Osteocyte (in vitro differentiated cells): ENCODE measurements at regions not wholly inside any gene's neighbourhood (a gene's known extent, or its start where the extent isn't known, plus 50 kb on each side); places are given as distances from the start of the nearest gene placed in this dataset.
A peak's percentile ranks its signal among the peaks of the same experiment; 100 is the strongest.

ENCODE experiments used
- DNase-seq: peaks from one replicate; pipeline ENCODE4 v3.0.0; 2021; ENCODE audit warnings: mixed read lengths; ENCODE audit not compliant: unreplicated experiment; ENCODE audit errors: extremely low spot score
- H3K27ac Mint-ChIP-seq: one replicate; pipeline ENCODE4 v1.8.0; 2021; ENCODE audit warnings: mild to moderate bottlenecking, mixed read lengths; ENCODE audit not compliant: unreplicated experiment
- H3K27me3 Mint-ChIP-seq: one replicate; pipeline ENCODE4 v1.8.0; 2021; ENCODE audit warnings: mixed read lengths; ENCODE audit not compliant: unreplicated experiment
- H3K36me3 Mint-ChIP-seq: one replicate; pipeline ENCODE4 v1.8.0; 2021; ENCODE audit warnings: mixed read lengths; ENCODE audit not compliant: unreplicated experiment
- H3K4me1 Mint-ChIP-seq: one replicate; pipeline ENCODE4 v1.8.0; 2021; ENCODE audit warnings: mixed read lengths; ENCODE audit not compliant: unreplicated experiment
- H3K4me3 Mint-ChIP-seq: one replicate; pipeline ENCODE4 v1.8.0; 2021; ENCODE audit warnings: mild to moderate bottlenecking, moderate library complexity, mixed read lengths; ENCODE audit not compliant: unreplicated experiment
- H3K9me3 Mint-ChIP-seq: one replicate; pipeline ENCODE4 v1.8.0; 2021; ENCODE audit warnings: mixed read lengths; ENCODE audit not compliant: unreplicated experiment
- TF ChIP-seq, protein P1 (sequence below): fragments of 200-600 bp; sonication (generic); IDR thresholded peaks from 2 replicates; pipeline ENCODE4 v1.5.0; 2021; ENCODE audit warnings: antibody characterized with exemption, mild to moderate bottlenecking, moderate library complexity

GRCh38 chr2:805664-806063, 128.5 kb upstream of the TMEM18 start:
- H3K4me1 Mint-ChIP-seq, result no peaks in the 10 kb centered on the region
- no peaks in the 10 kb centered on the region for H3K27me3 Mint-ChIP-seq
- no peak overlapping the region for H3K4me3 Mint-ChIP-seq
- H3K36me3 Mint-ChIP-seq, result no peaks in the 10 kb centered on the region
- no peaks in the 10 kb centered on the region for H3K9me3 Mint-ChIP-seq
- TF ChIP-seq, protein P1, sequence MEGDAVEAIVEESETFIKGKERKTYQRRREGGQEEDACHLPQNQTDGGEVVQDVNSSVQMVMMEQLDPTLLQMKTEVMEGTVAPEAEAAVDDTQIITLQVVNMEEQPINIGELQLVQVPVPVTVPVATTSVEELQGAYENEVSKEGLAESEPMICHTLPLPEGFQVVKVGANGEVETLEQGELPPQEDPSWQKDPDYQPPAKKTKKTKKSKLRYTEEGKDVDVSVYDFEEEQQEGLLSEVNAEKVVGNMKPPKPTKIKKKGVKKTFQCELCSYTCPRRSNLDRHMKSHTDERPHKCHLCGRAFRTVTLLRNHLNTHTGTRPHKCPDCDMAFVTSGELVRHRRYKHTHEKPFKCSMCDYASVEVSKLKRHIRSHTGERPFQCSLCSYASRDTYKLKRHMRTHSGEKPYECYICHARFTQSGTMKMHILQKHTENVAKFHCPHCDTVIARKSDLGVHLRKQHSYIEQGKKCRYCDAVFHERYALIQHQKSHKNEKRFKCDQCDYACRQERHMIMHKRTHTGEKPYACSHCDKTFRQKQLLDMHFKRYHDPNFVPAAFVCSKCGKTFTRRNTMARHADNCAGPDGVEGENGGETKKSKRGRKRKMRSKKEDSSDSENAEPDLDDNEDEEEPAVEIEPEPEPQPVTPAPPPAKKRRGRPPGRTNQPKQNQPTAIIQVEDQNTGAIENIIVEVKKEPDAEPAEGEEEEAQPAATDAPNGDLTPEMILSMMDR, result no peak
- no peak overlapping the region for H3K27ac Mint-ChIP-seq
- no peak for DNase-seq

DNA sequence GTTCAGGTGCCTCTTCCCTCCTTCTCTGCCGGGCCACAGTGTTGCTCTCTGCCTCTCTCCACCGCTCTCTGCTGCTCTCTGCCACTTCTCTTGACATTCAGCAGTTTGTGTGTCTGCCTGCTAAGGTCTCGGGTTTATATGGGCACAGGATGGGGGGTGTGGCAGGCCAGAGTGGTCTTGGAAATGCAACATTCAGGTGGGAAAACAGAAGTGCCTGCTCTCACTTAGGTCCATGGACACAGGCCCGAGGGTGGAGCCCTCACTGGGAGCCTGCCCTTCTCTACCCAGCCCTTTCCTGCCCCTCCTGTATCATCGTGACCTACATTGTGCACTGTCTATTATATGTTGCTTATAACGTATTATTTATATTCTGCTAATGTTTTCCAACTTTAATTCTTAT, 120.8 kb upstream of the TMEM18 start:
- no peaks in the 10 kb centered on the region for H3K4me1 Mint-ChIP-seq
- H3K36me3 Mint-ChIP-seq, result no peaks in the 10 kb centered on the region
- DNase-seq, result peak; percentile 72
- H3K27ac Mint-ChIP-seq, result no peak overlapping the region
- no peak overlapping the region for H3K4me3 Mint-ChIP-seq
- no peaks in the 10 kb centered on the region for H3K9me3 Mint-ChIP-seq
- no peaks in the 10 kb centered on the region for H3K27me3 Mint-ChIP-seq
- TF ChIP-seq, protein P1, result no peak

GRCh38 chr2:797556-797955, 120.3 kb upstream of the TMEM18 start:
- Mint-ChIP-seq H3K4me1 (no peaks in the 10 kb centered on the region), H3K4me3 (no peak overlapping the region), H3K9me3 (no peaks in the 10 kb centered on the region), H3K27ac (no peak overlapping the region), H3K27me3 (no peaks in the 10 kb centered on the region), H3K36me3 (no peaks in the 10 kb centered on the region)
- TF ChIP-seq, protein P1, result no peak
- no peak for DNase-seq

DNA sequence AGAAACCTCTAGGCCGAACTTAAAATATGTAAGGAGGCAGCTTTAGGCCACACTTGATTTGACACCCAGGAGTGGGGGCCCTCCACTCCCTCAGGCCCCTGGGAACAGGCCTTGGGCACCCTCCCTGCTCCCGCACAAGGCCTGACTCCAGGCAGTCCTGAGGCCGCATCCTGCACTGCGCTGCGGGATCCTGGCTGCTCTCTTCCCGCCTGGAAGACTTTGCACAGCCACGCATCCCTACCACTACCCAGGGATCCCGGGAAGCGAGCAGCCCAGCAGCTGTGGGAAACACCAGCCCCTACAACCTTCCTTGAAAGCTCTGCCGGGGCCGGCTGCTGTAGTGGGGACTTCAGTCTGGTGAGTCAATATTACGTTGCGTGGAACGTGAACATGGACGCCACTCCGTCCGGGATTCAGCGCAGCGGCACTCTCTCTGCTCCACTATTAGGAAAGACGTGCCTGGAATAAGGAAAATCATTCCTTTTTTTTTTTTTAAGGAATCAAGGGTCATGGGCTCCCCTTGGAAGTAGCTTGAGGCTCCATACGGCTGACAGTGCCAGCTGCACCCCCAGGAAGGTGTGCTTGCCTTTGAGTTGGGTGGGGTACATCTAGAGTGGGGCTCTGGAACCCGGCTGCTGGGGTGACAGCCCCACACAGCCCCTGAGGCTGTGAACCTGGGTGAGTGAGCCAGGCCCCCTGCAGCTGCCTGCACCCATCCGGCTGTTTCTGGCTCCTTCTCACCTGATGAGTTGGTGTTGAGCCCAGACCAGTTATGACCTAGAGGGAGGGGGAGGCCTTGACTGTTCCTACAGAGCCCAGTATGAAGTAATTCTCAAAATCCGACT, 119.2 kb upstream of the TMEM18 start:
- TF ChIP-seq, protein P1, result no peak
- H3K36me3 Mint-ChIP-seq, result no peaks in the 10 kb centered on the region
- no peak for DNase-seq
- no peak overlapping the region for H3K27ac Mint-ChIP-seq
- no peaks in the 10 kb centered on the region for H3K9me3 Mint-ChIP-seq
- no peaks in the 10 kb centered on the region for H3K4me1 Mint-ChIP-seq
- no peak overlapping the region for H3K4me3 Mint-ChIP-seq
- no peaks in the 10 kb centered on the region for H3K27me3 Mint-ChIP-seq

GRCh38 chr2:795531-796041, 118.4 kb upstream of the TMEM18 start:
- DNase-seq, result peak; percentile 81
- no peaks in the 10 kb centered on the region for H3K9me3 Mint-ChIP-seq
- no peaks in the 10 kb centered on the region for H3K36me3 Mint-ChIP-seq
- TF ChIP-seq, protein P1, result no peak
- no peak overlapping the region for H3K4me3 Mint-ChIP-seq
- no peaks in the 10 kb centered on the region for H3K4me1 Mint-ChIP-seq
- H3K27me3 Mint-ChIP-seq, result no peaks in the 10 kb centered on the region
- H3K27ac Mint-ChIP-seq, result no peak overlapping the region
